Natural killer cell (primary cell): ENCODE measurements at regions not wholly inside any gene's neighbourhood (a gene's known extent, or its start where the extent isn't known, plus 50 kb on each side); places are given as distances from the start of the nearest gene placed in this dataset.

Source experiments
- ATAC-seq, 3 donors: fragments of 150-1000 bp in 2 of 3; fragments of 200-7000 bp in 1 of 3; cut with Tn5 transposase; 1 replicate in 1 of 3; 2 replicates in 2 of 3; pipeline ENCODE4 v1.10.0; 2021; ENCODE audit warnings: mild to moderate bottlenecking in 2 of 3, moderate library complexity in 2 of 3
- DNase-seq, 2 donors: peaks; one replicate each; pipeline versions ENCODE4 v3.0.0 to v3.0.0-alpha.2; 2013 to 2021; ENCODE audit warnings: mixed read lengths in 1 of 2
- H3K27ac ChIP-seq: one replicate; pipeline ENCODE4 v1.5.1; 2013; ENCODE audit warnings: mild to moderate bottlenecking, low read length
- H3K27me3 ChIP-seq: one replicate; pipeline ENCODE4 v1.6.1; 2013; ENCODE audit warnings: low read length; ENCODE audit not compliant: control insufficient read depth, insufficient read depth
- H3K36me3 ChIP-seq: one replicate; pipeline ENCODE4 v1.6.1; 2013; ENCODE audit warnings: low read length; ENCODE audit not compliant: control insufficient read depth, insufficient read depth
- H3K4me1 ChIP-seq: one replicate; pipeline ENCODE4 v1.6.1; 2013; ENCODE audit warnings: low read length; ENCODE audit not compliant: control insufficient read depth, insufficient read depth
- H3K4me3 ChIP-seq: one replicate; pipeline ENCODE4 v1.5.1; 2013; ENCODE audit warnings: low read length
- H3K9me3 ChIP-seq: one replicate; pipeline ENCODE4 v1.6.1; 2013; ENCODE audit warnings: low read length; ENCODE audit not compliant: control insufficient read depth, insufficient read depth
- H3K27ac Mint-ChIP-seq, 2 donors: one replicate each; pipeline ENCODE4 v1.8.0; 2022; ENCODE audit warnings: mild to moderate bottlenecking in 2 of 2, mixed read lengths in 2 of 2, moderate library complexity in 1 of 2
- H3K27me3 Mint-ChIP-seq, 2 donors: one replicate each; pipeline ENCODE4 v1.8.0; 2022; ENCODE audit warnings: low read depth in 2 of 2, mixed read lengths in 2 of 2
- H3K36me3 Mint-ChIP-seq: one replicate; pipeline ENCODE4 v1.8.0; 2022; ENCODE audit warnings: mixed read lengths
- H3K4me1 Mint-ChIP-seq, 2 donors: one replicate each; pipeline ENCODE4 v1.8.0; 2022; ENCODE audit warnings: mixed read lengths in 2 of 2
- H3K4me3 Mint-ChIP-seq: one replicate; pipeline ENCODE4 v1.8.0; 2022; ENCODE audit warnings: mild to moderate bottlenecking, moderate library complexity, mixed read lengths
- H3K9me3 Mint-ChIP-seq, 2 donors: one replicate each; pipeline ENCODE4 v1.8.0; 2022; ENCODE audit warnings: mixed read lengths in 2 of 2
- WGBS: methylation state at CpG from one replicate; pipeline ENCODE4 v1.1.7; 2013; ENCODE audit warnings: missing lambda C conversion rate; ENCODE audit not compliant: insufficient coverage; 5-methylcytosine and 5-hydroxymethylcytosine counted together
- intact Hi-C: fragments of 100-400 bp; cut with micrococcal nuclease; formaldehyde crosslinking; loops from one replicate; pipeline ENCODE4 v1.14.2; 2022
- TF ChIP-seq, protein P1 (sequence below): fragments of 200-600 bp; IDR thresholded peaks from one replicate; pipeline ENCODE4 v1.8.0; 2022; ENCODE audit warnings: antibody characterized with exemption

DNA sequence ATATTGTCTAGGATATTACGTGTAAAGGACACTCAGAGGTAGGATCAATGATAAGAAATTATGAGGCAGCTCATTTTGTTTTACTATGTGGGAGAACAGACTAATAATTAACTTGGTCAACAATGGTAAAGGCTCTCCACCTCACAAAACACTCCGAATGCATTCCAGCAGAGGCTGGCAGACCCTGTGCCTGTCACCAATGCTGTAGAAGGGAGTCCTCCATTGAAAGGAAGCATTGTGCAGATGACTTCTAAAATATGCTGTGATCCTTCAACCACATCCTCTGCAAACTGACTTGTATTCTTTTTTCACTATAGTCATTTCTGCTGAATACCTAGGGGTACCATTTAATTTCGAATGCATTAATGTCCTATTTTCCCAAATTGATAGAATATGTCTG, 119.6 kb upstream of the EEA1 start:
- intact Hi-C loops: no loop called here
- Histone ChIP-seq H3K27me3 (no peaks in the 10 kb centered on the region), H3K36me3 (no peaks in the 10 kb centered on the region), H3K27ac (no peak overlapping the region), H3K4me1 (no peaks in the 10 kb centered on the region), H3K4me3 (no peak overlapping the region), H3K9me3 (no peaks in the 10 kb centered on the region)
- no peaks in the 10 kb centered on the region for H3K9me3 Mint-ChIP-seq
- TF ChIP-seq, protein P1, sequence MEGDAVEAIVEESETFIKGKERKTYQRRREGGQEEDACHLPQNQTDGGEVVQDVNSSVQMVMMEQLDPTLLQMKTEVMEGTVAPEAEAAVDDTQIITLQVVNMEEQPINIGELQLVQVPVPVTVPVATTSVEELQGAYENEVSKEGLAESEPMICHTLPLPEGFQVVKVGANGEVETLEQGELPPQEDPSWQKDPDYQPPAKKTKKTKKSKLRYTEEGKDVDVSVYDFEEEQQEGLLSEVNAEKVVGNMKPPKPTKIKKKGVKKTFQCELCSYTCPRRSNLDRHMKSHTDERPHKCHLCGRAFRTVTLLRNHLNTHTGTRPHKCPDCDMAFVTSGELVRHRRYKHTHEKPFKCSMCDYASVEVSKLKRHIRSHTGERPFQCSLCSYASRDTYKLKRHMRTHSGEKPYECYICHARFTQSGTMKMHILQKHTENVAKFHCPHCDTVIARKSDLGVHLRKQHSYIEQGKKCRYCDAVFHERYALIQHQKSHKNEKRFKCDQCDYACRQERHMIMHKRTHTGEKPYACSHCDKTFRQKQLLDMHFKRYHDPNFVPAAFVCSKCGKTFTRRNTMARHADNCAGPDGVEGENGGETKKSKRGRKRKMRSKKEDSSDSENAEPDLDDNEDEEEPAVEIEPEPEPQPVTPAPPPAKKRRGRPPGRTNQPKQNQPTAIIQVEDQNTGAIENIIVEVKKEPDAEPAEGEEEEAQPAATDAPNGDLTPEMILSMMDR: no peak
- H3K36me3 Mint-ChIP-seq: no peaks in the 10 kb centered on the region
- WGBS: 67% methylated on average over 1 of the region's 3 CpGs
- no peaks in the 10 kb centered on the region for H3K4me1 Mint-ChIP-seq
- no peak overlapping the region for H3K4me3 Mint-ChIP-seq
- DNase-seq: peak in 1 of 2 donors; percentile 4
- ATAC-seq: no peak
- no peak overlapping the region for H3K27ac Mint-ChIP-seq
- peaks cover 13 to 36% of the 10 kb centered on the region in 2 donors for H3K27me3 Mint-ChIP-seq

DNA sequence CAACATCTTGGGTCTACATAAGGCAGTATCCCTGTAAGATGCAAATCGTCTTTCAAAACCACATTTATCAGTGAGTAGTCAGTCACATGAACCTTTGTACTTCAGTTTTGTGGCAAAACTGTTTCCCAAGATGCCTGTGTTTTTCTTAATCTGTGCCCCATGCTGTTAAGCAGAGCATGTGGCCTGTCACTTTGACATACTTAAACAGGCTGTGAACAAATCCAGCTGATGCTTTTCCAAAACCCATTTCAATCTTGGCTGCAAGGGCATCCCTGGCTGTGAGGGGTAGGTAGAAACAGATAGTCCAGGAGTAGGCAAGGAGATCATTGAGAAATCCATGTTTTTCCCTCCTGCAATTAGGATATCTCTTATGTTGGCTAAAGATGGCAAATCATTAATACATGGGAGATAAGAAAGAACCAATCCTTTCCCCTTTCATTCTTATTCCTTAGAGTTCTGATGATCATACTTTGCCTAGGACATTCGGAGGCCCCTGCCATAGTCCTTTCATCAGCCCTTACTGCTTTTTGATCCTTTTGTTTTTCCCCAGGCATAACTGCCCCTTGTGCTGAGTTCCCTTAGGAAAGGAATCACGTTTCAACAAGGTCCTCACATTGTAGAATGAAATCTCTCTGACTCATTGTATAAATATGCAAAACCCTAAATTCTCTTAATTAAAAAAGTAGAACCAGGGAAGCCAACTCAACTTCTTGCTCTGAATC, 121.1 kb upstream of the EEA1 start:
- TF ChIP-seq, protein P1: no peak

DNA sequence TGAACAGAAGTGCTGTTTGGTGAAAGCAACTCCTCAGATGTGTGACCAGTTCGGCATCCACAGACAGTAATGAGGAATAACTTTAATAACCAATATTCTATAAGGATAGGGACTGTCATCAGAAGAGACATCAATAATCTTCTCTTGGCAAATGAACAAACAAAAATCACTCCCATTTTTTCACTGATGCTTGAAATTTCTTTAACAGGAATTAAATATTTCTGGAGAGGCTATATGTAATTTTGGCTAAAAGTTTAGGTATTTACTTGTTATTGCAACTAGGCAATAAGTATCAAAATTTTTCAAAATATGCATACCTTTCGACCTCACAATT, 121.6 kb upstream of the EEA1 start:
- TF ChIP-seq, protein P1: no peak
- no peak overlapping the region for H3K27ac Mint-ChIP-seq
- H3K9me3 Mint-ChIP-seq: no peaks in the 10 kb centered on the region
- no peaks in the 10 kb centered on the region for H3K27me3 ChIP-seq
- intact Hi-C loops: no loop called here
- no peak overlapping the region for H3K4me3 ChIP-seq
- H3K36me3 Mint-ChIP-seq: no peaks in the 10 kb centered on the region
- H3K4me1 Mint-ChIP-seq: no peaks in the 10 kb centered on the region
- peaks cover 19 to 48% of the 10 kb centered on the region in 2 donors for H3K27me3 Mint-ChIP-seq
- H3K4me3 Mint-ChIP-seq: no peak overlapping the region
- no peaks in the 10 kb centered on the region for H3K9me3 ChIP-seq
- H3K36me3 ChIP-seq: no peaks in the 10 kb centered on the region
- DNase-seq (no peak), ATAC-seq (no peak)
- no peak overlapping the region for H3K27ac ChIP-seq
- no CpG with 5 or more reads among the region's 2 CpGs for WGBS
- no peaks in the 10 kb centered on the region for H3K4me1 ChIP-seq

More for the DNA sequence above, 121.1 kb upstream of the EEA1 start:
- Mint-ChIP-seq H3K27ac (no peak overlapping the region), H3K36me3 (no peaks in the 10 kb centered on the region), H3K9me3 (no peaks in the 10 kb centered on the region), H3K4me1 (no peaks in the 10 kb centered on the region), H3K27me3 (peaks cover 19 to 48% of the 10 kb centered on the region in 2 donors), H3K4me3 (no peak overlapping the region)
- WGBS: 87% methylated on average over 3 of the region's 3 CpGs
- H3K4me1 ChIP-seq: no peaks in the 10 kb centered on the region
- no peak overlapping the region for H3K27ac ChIP-seq
- H3K9me3 ChIP-seq: no peaks in the 10 kb centered on the region
- H3K36me3 ChIP-seq: no peaks in the 10 kb centered on the region
- H3K4me3 ChIP-seq: no peak overlapping the region
- no peaks in the 10 kb centered on the region for H3K27me3 ChIP-seq
- no peak for DNase-seq
- intact Hi-C loops: no loop called here
- no peak for ATAC-seq

DNA sequence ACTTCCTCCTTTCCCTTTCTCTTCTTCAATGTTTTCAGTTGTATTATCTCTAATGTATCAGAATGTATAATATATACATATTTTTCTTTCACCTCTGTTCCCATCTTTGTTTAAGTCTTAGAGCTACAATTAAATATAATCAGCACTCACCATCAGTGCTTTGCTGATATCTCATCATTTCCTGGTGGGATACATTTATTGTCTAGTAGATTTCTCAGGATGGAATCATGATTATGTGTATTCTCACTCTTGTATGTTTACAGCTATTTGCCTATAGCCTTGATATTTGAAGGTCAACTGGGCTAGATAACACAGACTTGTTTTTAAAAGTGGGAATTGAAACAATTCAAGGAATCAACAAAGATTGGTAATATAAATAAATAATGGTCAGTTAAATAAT, 124.9 kb upstream of the EEA1 start:
- Mint-ChIP-seq H3K27me3 (peaks cover 28 to 53% of the 10 kb centered on the region in 2 donors), H3K27ac (no peak overlapping the region), H3K36me3 (no peaks in the 10 kb centered on the region), H3K9me3 (no peaks in the 10 kb centered on the region), H3K4me3 (no peak overlapping the region), H3K4me1 (no peaks in the 10 kb centered on the region)
- intact Hi-C loops: no loop called here
- Histone ChIP-seq H3K27ac (no peak overlapping the region), H3K4me3 (no peak overlapping the region), H3K4me1 (no peaks in the 10 kb centered on the region), H3K27me3 (no peaks in the 10 kb centered on the region), H3K36me3 (no peaks in the 10 kb centered on the region), H3K9me3 (no peaks in the 10 kb centered on the region)
- TF ChIP-seq, protein P1: no peak
- no peak for DNase-seq
- ATAC-seq: no peak
